ENCODE measurements at regions not wholly inside any gene's neighbourhood (a gene's known extent, or its start where the extent isn't known, plus 50 kb on each side); places are given as distances from the start of the nearest gene placed in this dataset.

DNA sequence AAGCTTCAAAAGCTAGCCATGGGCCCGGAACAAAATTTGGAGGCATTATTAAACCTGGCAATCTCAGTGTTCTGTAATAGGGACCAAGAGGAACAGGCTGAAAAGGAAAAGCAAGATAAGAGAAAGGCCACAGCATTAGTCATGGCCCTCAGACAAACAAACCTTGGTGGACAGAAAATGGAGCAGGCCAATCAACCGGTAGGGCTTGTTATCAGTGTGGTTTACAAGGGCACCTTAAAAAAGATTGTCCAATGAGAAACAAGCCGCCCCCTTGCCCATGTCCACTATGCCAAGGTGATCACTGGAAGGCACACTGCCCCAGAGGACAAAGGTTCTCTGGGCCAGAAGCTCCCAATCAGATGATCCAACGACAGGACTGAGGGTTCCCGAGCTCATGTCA, 653.9 kb upstream of the TMEM132C start:
- Histone ChIP-seq H3K27me3 (ENCODE audit: insufficient read depth, low read depth) (peaks cover 27% of the 10 kb centered on the region), H3K27ac (no peak overlapping the region), H3F3A (ENCODE audit: insufficient read depth, low read depth) (no peaks in the 10 kb centered on the region), H3K4me1 (replicated peaks; ENCODE audit: insufficient read depth) (no peaks in the 10 kb centered on the region), H3K9me3 (ENCODE audit: insufficient read depth, low read depth) (no peaks in the 10 kb centered on the region), H4K20me1 (ENCODE audit: insufficient read depth) (no peaks in the 10 kb centered on the region), H2AFZ (no peak overlapping the region), H3K4me3 (no peak overlapping the region), H3K79me2 (ENCODE audit: low read depth) (no peaks in the 10 kb centered on the region), H3K36me3 (ENCODE audit: low read depth) (no peaks in the 10 kb centered on the region), H3K9me2 (ENCODE audit: insufficient read depth) (no peaks in the 10 kb centered on the region), H3K4me2 (no peak overlapping the region)
- CTCF ChIA-PET: no interaction called here
- DNase-seq: no peak
- BruUV-seq (replicated peaks): no TSS peak
- intact Hi-C loops (cut with micrococcal nuclease; ENCODE audit: unreplicated experiment): no loop called here
- POLR2A ChIA-PET (ENCODE audit: unreplicated experiment): no interaction called here
- no peak for TF ChIP-seq EZH2 (IDR thresholded peaks at IDR 0.05; ENCODE audit: low read depth)
- TF ChIP-seq, protein P1, sequence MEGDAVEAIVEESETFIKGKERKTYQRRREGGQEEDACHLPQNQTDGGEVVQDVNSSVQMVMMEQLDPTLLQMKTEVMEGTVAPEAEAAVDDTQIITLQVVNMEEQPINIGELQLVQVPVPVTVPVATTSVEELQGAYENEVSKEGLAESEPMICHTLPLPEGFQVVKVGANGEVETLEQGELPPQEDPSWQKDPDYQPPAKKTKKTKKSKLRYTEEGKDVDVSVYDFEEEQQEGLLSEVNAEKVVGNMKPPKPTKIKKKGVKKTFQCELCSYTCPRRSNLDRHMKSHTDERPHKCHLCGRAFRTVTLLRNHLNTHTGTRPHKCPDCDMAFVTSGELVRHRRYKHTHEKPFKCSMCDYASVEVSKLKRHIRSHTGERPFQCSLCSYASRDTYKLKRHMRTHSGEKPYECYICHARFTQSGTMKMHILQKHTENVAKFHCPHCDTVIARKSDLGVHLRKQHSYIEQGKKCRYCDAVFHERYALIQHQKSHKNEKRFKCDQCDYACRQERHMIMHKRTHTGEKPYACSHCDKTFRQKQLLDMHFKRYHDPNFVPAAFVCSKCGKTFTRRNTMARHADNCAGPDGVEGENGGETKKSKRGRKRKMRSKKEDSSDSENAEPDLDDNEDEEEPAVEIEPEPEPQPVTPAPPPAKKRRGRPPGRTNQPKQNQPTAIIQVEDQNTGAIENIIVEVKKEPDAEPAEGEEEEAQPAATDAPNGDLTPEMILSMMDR (conservative IDR thresholded peaks at IDR 0.05): no peak

GRCh38 chr12:127619869-127620734, 646.9 kb upstream of the TMEM132C start:
- H2AFZ ChIP-seq: no peak overlapping the region
- no peaks in the 10 kb centered on the region for H3F3A ChIP-seq (ENCODE audit: insufficient read depth, low read depth)
- TF ChIP-seq, protein P1 (conservative IDR thresholded peaks at IDR 0.05): no peak
- TF ChIP-seq EZH2 (IDR thresholded peaks at IDR 0.05; ENCODE audit: low read depth): no peak
- H3K27me3 ChIP-seq (ENCODE audit: insufficient read depth, low read depth): no peaks in the 10 kb centered on the region
- no peak for DNase-seq
- no peak overlapping the region for H3K27ac ChIP-seq
- no peaks in the 10 kb centered on the region for H3K4me1 ChIP-seq (replicated peaks; ENCODE audit: insufficient read depth)
- no TSS peak for BruUV-seq (replicated peaks)
- H3K79me2 ChIP-seq (ENCODE audit: low read depth): no peaks in the 10 kb centered on the region
- no peaks in the 10 kb centered on the region for H3K36me3 ChIP-seq (ENCODE audit: low read depth)
- H3K4me3 ChIP-seq: no peak overlapping the region
- no peaks in the 10 kb centered on the region for H3K9me2 ChIP-seq (ENCODE audit: insufficient read depth)
- H3K9me3 ChIP-seq (ENCODE audit: insufficient read depth, low read depth): no peaks in the 10 kb centered on the region
- no peaks in the 10 kb centered on the region for H4K20me1 ChIP-seq (ENCODE audit: insufficient read depth)
- ChIA-PET CTCF (no interaction called here), POLR2A (ENCODE audit: unreplicated experiment) (no interaction called here)
- H3K4me2 ChIP-seq: no peak overlapping the region
- intact Hi-C loops (cut with micrococcal nuclease; ENCODE audit: unreplicated experiment): no loop called here

DNA sequence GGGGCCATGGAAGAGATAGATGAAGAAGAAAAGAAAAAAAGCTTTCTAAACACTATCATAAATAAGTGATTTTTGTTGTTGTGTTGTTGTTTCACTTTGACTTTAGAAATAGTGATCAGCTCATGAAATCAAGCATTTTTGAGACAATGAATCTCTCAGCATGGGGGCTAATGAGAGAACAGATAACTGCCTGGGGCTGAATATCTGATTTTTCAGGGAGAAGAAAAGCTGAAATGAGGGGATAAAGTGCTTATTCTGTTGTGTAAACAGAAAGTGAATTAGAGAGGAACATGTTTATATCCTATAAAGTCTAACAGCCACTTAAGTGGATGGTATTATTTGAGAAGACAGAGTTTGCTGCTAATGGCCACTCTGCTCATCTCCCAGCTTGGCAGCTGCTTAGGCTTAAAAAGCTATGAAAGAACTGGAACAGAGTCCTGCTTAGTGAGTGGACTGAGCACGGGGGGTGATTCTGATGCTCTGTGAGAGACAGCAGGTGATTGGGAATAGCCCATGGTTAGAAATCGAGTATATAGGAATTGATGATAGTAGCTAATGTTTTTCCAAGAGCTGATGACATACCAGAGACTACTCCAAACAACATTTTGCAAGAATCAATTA, 646.1 kb upstream of the TMEM132C start:
- Histone ChIP-seq H3K79me2 (ENCODE audit: low read depth) (no peaks in the 10 kb centered on the region), H3K27ac (no peak overlapping the region), H3K4me1 (replicated peaks; ENCODE audit: insufficient read depth) (no peaks in the 10 kb centered on the region), H2AFZ (no peak overlapping the region), H3K27me3 (ENCODE audit: insufficient read depth, low read depth) (no peaks in the 10 kb centered on the region), H4K20me1 (ENCODE audit: insufficient read depth) (no peaks in the 10 kb centered on the region), H3K9me3 (ENCODE audit: insufficient read depth, low read depth) (no peaks in the 10 kb centered on the region), H3K4me3 (no peak overlapping the region), H3F3A (ENCODE audit: insufficient read depth, low read depth) (no peaks in the 10 kb centered on the region), H3K36me3 (ENCODE audit: low read depth) (no peaks in the 10 kb centered on the region), H3K9me2 (ENCODE audit: insufficient read depth) (no peaks in the 10 kb centered on the region), H3K4me2 (no peak overlapping the region)
- no peak for DNase-seq
- TF ChIP-seq, protein P1 (conservative IDR thresholded peaks at IDR 0.05): no peak
- TF ChIP-seq EZH2 (IDR thresholded peaks at IDR 0.05; ENCODE audit: low read depth): no peak
- intact Hi-C loops (cut with micrococcal nuclease; ENCODE audit: unreplicated experiment): no loop called here
- POLR2A ChIA-PET (ENCODE audit: unreplicated experiment): no interaction called here
- CTCF ChIA-PET: no interaction called here
- BruUV-seq (replicated peaks): no TSS peak
